ENCODE measurements at regions not wholly inside any gene's neighbourhood (a gene's known extent, or its start where the extent isn't known, plus 50 kb on each side); places are given as distances from the start of the nearest gene placed in this dataset.

- Histone ChIP-seq H3K27ac (no peak overlapping the region), H3K27me3 (no peaks in the 10 kb centered on the region), H3K36me3 (no peaks in the 10 kb centered on the region), H3K9me3 (no peaks in the 10 kb centered on the region), H3K4me1 (ENCODE audit: control insufficient read depth in 1 of 2, insufficient read depth in 1 of 2, low read depth in 1 of 2, low read length in 1 of 2) (no peaks in the 10 kb centered on the region), H3K4me3 (ENCODE audit: low read depth in 1 of 2, low read length in 1 of 2) (no peak overlapping the region)
- no peak for TF ChIP-seq CTCF (IDR thresholded peaks at IDR 0.05)
Measured at GRCh38 chr1:238350471-238350870, 459.7 kb upstream of the ZP4 start.

DNA sequence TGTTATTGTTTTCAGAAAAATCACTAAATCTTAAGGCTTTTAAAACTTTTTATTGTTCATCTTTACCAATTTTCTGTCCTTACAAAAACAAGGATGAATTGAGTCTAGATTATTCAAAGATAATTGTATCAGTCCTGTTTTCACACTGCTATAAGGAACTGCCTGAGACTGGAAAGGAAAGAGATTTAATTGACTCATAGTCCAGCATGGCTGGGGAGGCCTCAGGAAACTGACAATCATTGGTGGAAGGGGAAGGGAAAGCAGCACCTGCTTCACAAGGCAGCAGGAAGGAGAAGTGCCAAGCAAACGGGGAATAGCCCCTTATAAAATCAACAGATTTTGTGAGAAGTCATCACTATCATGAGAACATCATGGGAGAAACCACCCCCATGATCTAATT is 455.6 kb upstream of the ZP4 start:
- no peak overlapping the region for H3K4me3 ChIP-seq (ENCODE audit: low read depth in 1 of 2, low read length in 1 of 2)
- H3K27ac ChIP-seq = no peak overlapping the region
- no peak for TF ChIP-seq CTCF (IDR thresholded peaks at IDR 0.05)

GRCh38 chr1:238345837-238346236 is 455.1 kb upstream of the ZP4 start:
- no peaks in the 10 kb centered on the region for H3K27me3 ChIP-seq
- no peak for TF ChIP-seq CTCF (IDR thresholded peaks at IDR 0.05)
- H3K9me3 ChIP-seq = no peaks in the 10 kb centered on the region

More for the DNA sequence above, 455.6 kb upstream of the ZP4 start:
- no peaks in the 10 kb centered on the region for H3K27me3 ChIP-seq
- no peaks in the 10 kb centered on the region for H3K9me3 ChIP-seq
- no peaks in the 10 kb centered on the region for H3K4me1 ChIP-seq (ENCODE audit: control insufficient read depth in 1 of 2, insufficient read depth in 1 of 2, low read depth in 1 of 2, low read length in 1 of 2)
- no peaks in the 10 kb centered on the region for H3K36me3 ChIP-seq

GRCh38 chr1:238343852-238344251 is 453.1 kb upstream of the ZP4 start:
- H3K36me3 ChIP-seq = no peaks in the 10 kb centered on the region
- no peaks in the 10 kb centered on the region for H3K4me1 ChIP-seq (ENCODE audit: control insufficient read depth in 1 of 2, insufficient read depth in 1 of 2, low read depth in 1 of 2, low read length in 1 of 2)
- H3K27me3 ChIP-seq = no peaks in the 10 kb centered on the region
- no peak overlapping the region for H3K4me3 ChIP-seq (ENCODE audit: low read depth in 1 of 2, low read length in 1 of 2)
- no peaks in the 10 kb centered on the region for H3K9me3 ChIP-seq
- no peak overlapping the region for H3K27ac ChIP-seq
- no peak for TF ChIP-seq CTCF (IDR thresholded peaks at IDR 0.05)

More at GRCh38 chr1:238345837-238346236, 455.1 kb upstream of the ZP4 start:
- H3K4me1 ChIP-seq (ENCODE audit: control insufficient read depth in 1 of 2, insufficient read depth in 1 of 2, low read depth in 1 of 2, low read length in 1 of 2) = no peaks in the 10 kb centered on the region
- no peaks in the 10 kb centered on the region for H3K36me3 ChIP-seq
- H3K4me3 ChIP-seq (ENCODE audit: low read depth in 1 of 2, low read length in 1 of 2) = no peak overlapping the region
- no peak overlapping the region for H3K27ac ChIP-seq

- TF ChIP-seq CTCF (IDR thresholded peaks at IDR 0.05) = no peak
- Histone ChIP-seq H3K4me3 (ENCODE audit: low read depth in 1 of 2, low read length in 1 of 2) (no peak overlapping the region), H3K27ac (no peak overlapping the region), H3K27me3 (no peaks in the 10 kb centered on the region), H3K36me3 (no peaks in the 10 kb centered on the region), H3K4me1 (ENCODE audit: control insufficient read depth in 1 of 2, insufficient read depth in 1 of 2, low read depth in 1 of 2, low read length in 1 of 2) (no peaks in the 10 kb centered on the region), H3K9me3 (no peaks in the 10 kb centered on the region)
Measured at GRCh38 chr1:238341395-238341794, 450.7 kb upstream of the ZP4 start.

- H3K4me3 ChIP-seq (ENCODE audit: low read depth in 1 of 2, low read length in 1 of 2) = no peak overlapping the region
- TF ChIP-seq CTCF (IDR thresholded peaks at IDR 0.05) = no peak
- no peaks in the 10 kb centered on the region for H3K36me3 ChIP-seq
- no peaks in the 10 kb centered on the region for H3K27me3 ChIP-seq
- H3K9me3 ChIP-seq = no peaks in the 10 kb centered on the region
- no peaks in the 10 kb centered on the region for H3K4me1 ChIP-seq (ENCODE audit: control insufficient read depth in 1 of 2, insufficient read depth in 1 of 2, low read depth in 1 of 2, low read length in 1 of 2)
- H3K27ac ChIP-seq = no peak overlapping the region
Measured at GRCh38 chr1:238340989-238341388, 450.3 kb upstream of the ZP4 start.

All from neutrophil (primary cell).